ENCODE measurements at regions not wholly inside any gene's neighbourhood (a gene's known extent, or its start where the extent isn't known, plus 50 kb on each side); places are given as distances from the start of the nearest gene placed in this dataset.

GRCh38 chr2:83756219-83756618, 702.9 kb downstream of the SUCLG1 start:
- Histone ChIP-seq H3K4me1 (ENCODE audit: control insufficient read depth in 2 of 2, insufficient read depth in 2 of 2, low read length in 1 of 2) (no peaks in the 10 kb centered on the region), H3K27ac (ENCODE audit: low read depth in 2 of 2, low read length in 1 of 2) (no peak overlapping the region), H3K27me3 (ENCODE audit: control insufficient read depth in 1 of 2, insufficient read depth in 2 of 2, low read length in 2 of 2) (no peaks in the 10 kb centered on the region), H3K36me3 (ENCODE audit: control insufficient read depth in 2 of 2, insufficient read depth in 2 of 2, low read length in 1 of 2) (no peaks in the 10 kb centered on the region), H3K4me3 (ENCODE audit: low read depth in 1 of 2, low read length in 2 of 2) (no peak overlapping the region), H3K9me3 (ENCODE audit: control insufficient read depth in 2 of 2, insufficient read depth in 1 of 2, low read depth in 1 of 2, low read length in 1 of 2) (no peaks in the 10 kb centered on the region)
- 84 to 91% methylated on average over 1 of the region's 1 CpG for WGBS, 2 donors

- Histone ChIP-seq H3K4me3 (ENCODE audit: low read depth in 1 of 2, low read length in 2 of 2) (no peak overlapping the region), H3K27me3 (ENCODE audit: control insufficient read depth in 1 of 2, insufficient read depth in 2 of 2, low read length in 2 of 2) (no peaks in the 10 kb centered on the region), H3K36me3 (ENCODE audit: control insufficient read depth in 2 of 2, insufficient read depth in 2 of 2, low read length in 1 of 2) (no peaks in the 10 kb centered on the region), H3K4me1 (ENCODE audit: control insufficient read depth in 2 of 2, insufficient read depth in 2 of 2, low read length in 1 of 2) (no peaks in the 10 kb centered on the region), H3K9me3 (ENCODE audit: control insufficient read depth in 2 of 2, insufficient read depth in 1 of 2, low read depth in 1 of 2, low read length in 1 of 2) (no peaks in the 10 kb centered on the region), H3K27ac (ENCODE audit: low read depth in 2 of 2, low read length in 1 of 2) (no peak overlapping the region)
- 88 to 89% methylated on average over 6 of the region's 6 CpGs for WGBS, 2 donors
Observed at GRCh38 chr2:83747141-83747540, 711.9 kb downstream of the SUCLG1 start.

- Histone ChIP-seq H3K27me3 (ENCODE audit: control insufficient read depth in 1 of 2, insufficient read depth in 2 of 2, low read length in 2 of 2) (no peaks in the 10 kb centered on the region), H3K36me3 (ENCODE audit: control insufficient read depth in 2 of 2, insufficient read depth in 2 of 2, low read length in 1 of 2) (no peaks in the 10 kb centered on the region), H3K4me3 (ENCODE audit: low read depth in 1 of 2, low read length in 2 of 2) (no peak overlapping the region), H3K4me1 (ENCODE audit: control insufficient read depth in 2 of 2, insufficient read depth in 2 of 2, low read length in 1 of 2) (no peaks in the 10 kb centered on the region), H3K9me3 (ENCODE audit: control insufficient read depth in 2 of 2, insufficient read depth in 1 of 2, low read depth in 1 of 2, low read length in 1 of 2) (peaks cover 0 to 3% of the 10 kb centered on the region in 2 donors), H3K27ac (ENCODE audit: low read depth in 2 of 2, low read length in 1 of 2) (no peak overlapping the region)
- WGBS, 2 donors = 80 to 83% methylated on average over 4 of the region's 4 CpGs
Observed at GRCh38 chr2:83744855-83745254, 714.2 kb downstream of the SUCLG1 start.

GRCh38 chr2:83742117-83742782, 716.8 kb downstream of the SUCLG1 start:
- no peaks in the 10 kb centered on the region for H3K27me3 ChIP-seq (ENCODE audit: control insufficient read depth in 1 of 2, insufficient read depth in 2 of 2, low read length in 2 of 2)
- no peaks in the 10 kb centered on the region for H3K4me1 ChIP-seq (ENCODE audit: control insufficient read depth in 2 of 2, insufficient read depth in 2 of 2, low read length in 1 of 2)
- H3K36me3 ChIP-seq (ENCODE audit: control insufficient read depth in 2 of 2, insufficient read depth in 2 of 2, low read length in 1 of 2) = no peaks in the 10 kb centered on the region
- WGBS, 2 donors = 21 to 37% methylated on average over 2 of the region's 2 CpGs
- H3K4me3 ChIP-seq (ENCODE audit: low read depth in 1 of 2, low read length in 2 of 2) = no peak overlapping the region
- H3K9me3 ChIP-seq (ENCODE audit: control insufficient read depth in 2 of 2, insufficient read depth in 1 of 2, low read depth in 1 of 2, low read length in 1 of 2) = peaks cover 0 to 3% of the 10 kb centered on the region in 2 donors
- no peak overlapping the region for H3K27ac ChIP-seq (ENCODE audit: low read depth in 2 of 2, low read length in 1 of 2)

- Histone ChIP-seq H3K27ac (ENCODE audit: low read depth in 2 of 2, low read length in 1 of 2) (no peak overlapping the region), H3K4me3 (ENCODE audit: low read depth in 1 of 2, low read length in 2 of 2) (no peak overlapping the region), H3K9me3 (ENCODE audit: control insufficient read depth in 2 of 2, insufficient read depth in 1 of 2, low read depth in 1 of 2, low read length in 1 of 2) (no peaks in the 10 kb centered on the region), H3K4me1 (ENCODE audit: control insufficient read depth in 2 of 2, insufficient read depth in 2 of 2, low read length in 1 of 2) (no peaks in the 10 kb centered on the region), H3K36me3 (ENCODE audit: control insufficient read depth in 2 of 2, insufficient read depth in 2 of 2, low read length in 1 of 2) (no peaks in the 10 kb centered on the region), H3K27me3 (ENCODE audit: control insufficient read depth in 1 of 2, insufficient read depth in 2 of 2, low read length in 2 of 2) (no peaks in the 10 kb centered on the region)
- WGBS, 2 donors = 83 to 86% methylated on average over 3 of the region's 3 CpGs
Observed at GRCh38 chr2:83730223-83730622, 728.9 kb downstream of the SUCLG1 start.

GRCh38 chr2:83725735-83726134, 733.3 kb downstream of the SUCLG1 start:
- Histone ChIP-seq H3K9me3 (ENCODE audit: control insufficient read depth in 2 of 2, insufficient read depth in 1 of 2, low read depth in 1 of 2, low read length in 1 of 2) (no peaks in the 10 kb centered on the region), H3K27ac (ENCODE audit: low read depth in 2 of 2, low read length in 1 of 2) (no peak overlapping the region), H3K4me1 (ENCODE audit: control insufficient read depth in 2 of 2, insufficient read depth in 2 of 2, low read length in 1 of 2) (no peaks in the 10 kb centered on the region), H3K4me3 (ENCODE audit: low read depth in 1 of 2, low read length in 2 of 2) (no peak overlapping the region), H3K36me3 (ENCODE audit: control insufficient read depth in 2 of 2, insufficient read depth in 2 of 2, low read length in 1 of 2) (no peaks in the 10 kb centered on the region), H3K27me3 (ENCODE audit: control insufficient read depth in 1 of 2, insufficient read depth in 2 of 2, low read length in 2 of 2) (no peaks in the 10 kb centered on the region)

- H3K27ac ChIP-seq (ENCODE audit: low read depth in 2 of 2, low read length in 1 of 2) = no peak overlapping the region
- no peaks in the 10 kb centered on the region for H3K36me3 ChIP-seq (ENCODE audit: control insufficient read depth in 2 of 2, insufficient read depth in 2 of 2, low read length in 1 of 2)
- no peak overlapping the region for H3K4me3 ChIP-seq (ENCODE audit: low read depth in 1 of 2, low read length in 2 of 2)
- no peaks in the 10 kb centered on the region for H3K27me3 ChIP-seq (ENCODE audit: control insufficient read depth in 1 of 2, insufficient read depth in 2 of 2, low read length in 2 of 2)
- no peaks in the 10 kb centered on the region for H3K9me3 ChIP-seq (ENCODE audit: control insufficient read depth in 2 of 2, insufficient read depth in 1 of 2, low read depth in 1 of 2, low read length in 1 of 2)
- H3K4me1 ChIP-seq (ENCODE audit: control insufficient read depth in 2 of 2, insufficient read depth in 2 of 2, low read length in 1 of 2) = no peaks in the 10 kb centered on the region
- 78 to 93% methylated on average over 1 of the region's 1 CpG for WGBS, 2 donors
Observed at GRCh38 chr2:83705146-83705545, 753.9 kb downstream of the SUCLG1 start.

- Histone ChIP-seq H3K36me3 (ENCODE audit: control insufficient read depth in 2 of 2, insufficient read depth in 2 of 2, low read length in 1 of 2) (no peaks in the 10 kb centered on the region), H3K4me3 (ENCODE audit: low read depth in 1 of 2, low read length in 2 of 2) (no peak overlapping the region), H3K27me3 (ENCODE audit: control insufficient read depth in 1 of 2, insufficient read depth in 2 of 2, low read length in 2 of 2) (no peaks in the 10 kb centered on the region), H3K4me1 (ENCODE audit: control insufficient read depth in 2 of 2, insufficient read depth in 2 of 2, low read length in 1 of 2) (no peaks in the 10 kb centered on the region), H3K27ac (ENCODE audit: low read depth in 2 of 2, low read length in 1 of 2) (no peak overlapping the region), H3K9me3 (ENCODE audit: control insufficient read depth in 2 of 2, insufficient read depth in 1 of 2, low read depth in 1 of 2, low read length in 1 of 2) (no peaks in the 10 kb centered on the region)
- WGBS, 2 donors = 63 to 76% methylated on average over 1 of the region's 1 CpG
Observed at GRCh38 chr2:83703598-83703997, 755.5 kb downstream of the SUCLG1 start.

- Histone ChIP-seq H3K27me3 (ENCODE audit: control insufficient read depth in 1 of 2, insufficient read depth in 2 of 2, low read length in 2 of 2) (no peaks in the 10 kb centered on the region), H3K27ac (ENCODE audit: low read depth in 2 of 2, low read length in 1 of 2) (no peak overlapping the region), H3K4me3 (ENCODE audit: low read depth in 1 of 2, low read length in 2 of 2) (no peak overlapping the region), H3K4me1 (ENCODE audit: control insufficient read depth in 2 of 2, insufficient read depth in 2 of 2, low read length in 1 of 2) (no peaks in the 10 kb centered on the region), H3K9me3 (ENCODE audit: control insufficient read depth in 2 of 2, insufficient read depth in 1 of 2, low read depth in 1 of 2, low read length in 1 of 2) (peaks cover 0 to 7% of the 10 kb centered on the region in 2 donors), H3K36me3 (ENCODE audit: control insufficient read depth in 2 of 2, insufficient read depth in 2 of 2, low read length in 1 of 2) (no peaks in the 10 kb centered on the region)
- 62 to 65% methylated on average over 4 of the region's 4 CpGs for WGBS, 2 donors
Observed at GRCh38 chr2:83696838-83697237, 762.2 kb downstream of the SUCLG1 start.

GRCh38 chr2:83695530-83695929, 763.5 kb downstream of the SUCLG1 start:
- H3K27ac ChIP-seq (ENCODE audit: low read depth in 2 of 2, low read length in 1 of 2) = no peak overlapping the region
- no peak overlapping the region for H3K4me3 ChIP-seq (ENCODE audit: low read depth in 1 of 2, low read length in 2 of 2)
- H3K27me3 ChIP-seq (ENCODE audit: control insufficient read depth in 1 of 2, insufficient read depth in 2 of 2, low read length in 2 of 2) = no peaks in the 10 kb centered on the region
- peaks cover 0 to 7% of the 10 kb centered on the region in 2 donors for H3K9me3 ChIP-seq (ENCODE audit: control insufficient read depth in 2 of 2, insufficient read depth in 1 of 2, low read depth in 1 of 2, low read length in 1 of 2)
- no peaks in the 10 kb centered on the region for H3K4me1 ChIP-seq (ENCODE audit: control insufficient read depth in 2 of 2, insufficient read depth in 2 of 2, low read length in 1 of 2)
- H3K36me3 ChIP-seq (ENCODE audit: control insufficient read depth in 2 of 2, insufficient read depth in 2 of 2, low read length in 1 of 2) = no peaks in the 10 kb centered on the region
- WGBS, 2 donors = 74 to 79% methylated on average over 7 of the region's 7 CpGs

Measured in esophagus (tissue), 2 donors.